Ovary (tissue), 7 donors: ENCODE measurements at regions not wholly inside any gene's neighbourhood (a gene's known extent, or its start where the extent isn't known, plus 50 kb on each side); places are given as distances from the start of the nearest gene placed in this dataset.

ENCODE experiments used
- DNase-seq, 5 donors: peaks; one replicate each; pipeline ENCODE4 v3.0.0-alpha.2; 2019 to 2020
- H3K27ac ChIP-seq, 2 donors: fragments of 200-600 bp; one replicate each; pipeline versions ENCODE4 v1.5.1 to v1.8.0; 2019 to 2022
- H3K27me3 ChIP-seq: fragments of 200-600 bp; one replicate; pipeline ENCODE4 v1.8.0; 2022
- H3K36me3 ChIP-seq: fragments of 200-600 bp; sonication (generic); one replicate; pipeline ENCODE4 v1.5.1; 2019
- H3K4me1 ChIP-seq: one replicate; pipeline ENCODE4 v1.8.1; 2013; ENCODE audit warnings: mild to moderate bottlenecking, moderate library complexity; ENCODE audit not compliant: insufficient read depth
- H3K4me3 ChIP-seq: fragments of 200-600 bp; sonication (generic); one replicate; pipeline ENCODE4 v1.5.1; 2017
- H3K9me3 ChIP-seq, 2 donors: fragments of 200-600 bp in 1 of 2; sonication (generic) in 1 of 2; one replicate each; pipeline versions ENCODE4 v1.5.1 to v1.8.1; 2013 to 2019; ENCODE audit warnings: mild to moderate bottlenecking in 1 of 2, moderate library complexity in 1 of 2
- EP300 ChIP-seq: sonication (generic); formaldehyde crosslinking; IDR thresholded peaks from one replicate; pipeline ENCODE4 v1.6.1; 2017; ENCODE audit warnings: antibody characterized with exemption
- POLR2A ChIP-seq: fragments of 450-650 bp; IDR thresholded peaks from one replicate; pipeline ENCODE4 v1.6.1; 2017; ENCODE audit warnings: antibody characterized with exemption, mild to moderate bottlenecking, moderate library complexity
- WGBS, 3 donors: extraction: QIAGEN DNeasy Blood & Tissue Kit in 1 of 3; methylation state at CpG; one replicate each; pipeline versions ENCODE4 v1.1.5 to v1.1.7; 2013 to 2017; 5-methylcytosine and 5-hydroxymethylcytosine counted together
- intact Hi-C, 4 donors: fragments of 100-400 bp; cut with DNase I; formaldehyde crosslinking; loops; one replicate each; pipeline versions ENCODE4 v1.11.0 to v1.15.1; 2022 to 2023
- TF ChIP-seq, protein P1 (sequence below), 3 donors: fragments of 450-650 bp in 2 of 3; fragments of 200-600 bp in 1 of 3; IDR thresholded peaks; one replicate each; pipeline versions ENCODE4 v1.5.1 to v1.8.0; 2016 to 2022; ENCODE audit warnings: antibody characterized with exemption in 3 of 3, mild to moderate bottlenecking in 1 of 3
- donor health status: DM: no; HTN: no; CAD: no; lungs with moderate emphysema.
- donor health status: DM: no; HTN: no; CAD: no.
- donor health status: Bipolar disorder and iron deficiency.
- donor health status: DM: no; HTN: no; CAD: no.
- donor health status: DM: yes; HTN: yes; CAD: no.

DNA sequence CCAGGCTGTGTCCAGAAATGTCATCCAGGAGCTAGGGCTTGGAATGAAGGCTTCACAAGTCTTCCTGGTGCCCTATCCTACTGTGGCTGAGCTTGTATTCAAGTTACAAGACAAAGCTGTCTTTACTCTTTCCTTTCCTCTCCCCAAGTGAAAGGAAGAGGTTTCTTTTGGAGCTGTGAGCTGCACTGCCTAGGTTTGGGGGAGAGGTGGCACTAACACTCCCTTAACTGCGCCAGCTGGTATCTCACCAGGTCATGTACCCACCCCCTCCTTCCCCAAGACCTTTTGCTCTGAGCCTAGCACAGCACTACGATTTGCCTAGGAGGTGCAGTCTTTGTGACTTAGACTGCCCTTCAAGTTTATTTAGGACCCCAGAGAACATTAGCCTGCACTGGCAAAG is 2053.6 kb upstream of the PRR20A start:
- no peaks in the 10 kb centered on the region for H3K4me1 ChIP-seq
- no peak overlapping the region for H3K4me3 ChIP-seq
- H3K27ac ChIP-seq = no peak overlapping the region
- H3K9me3 ChIP-seq = no peaks in the 10 kb centered on the region
- no peaks in the 10 kb centered on the region for H3K27me3 ChIP-seq
- no peak for DNase-seq
- no peak for TF ChIP-seq EP300
- TF ChIP-seq, protein P1, sequence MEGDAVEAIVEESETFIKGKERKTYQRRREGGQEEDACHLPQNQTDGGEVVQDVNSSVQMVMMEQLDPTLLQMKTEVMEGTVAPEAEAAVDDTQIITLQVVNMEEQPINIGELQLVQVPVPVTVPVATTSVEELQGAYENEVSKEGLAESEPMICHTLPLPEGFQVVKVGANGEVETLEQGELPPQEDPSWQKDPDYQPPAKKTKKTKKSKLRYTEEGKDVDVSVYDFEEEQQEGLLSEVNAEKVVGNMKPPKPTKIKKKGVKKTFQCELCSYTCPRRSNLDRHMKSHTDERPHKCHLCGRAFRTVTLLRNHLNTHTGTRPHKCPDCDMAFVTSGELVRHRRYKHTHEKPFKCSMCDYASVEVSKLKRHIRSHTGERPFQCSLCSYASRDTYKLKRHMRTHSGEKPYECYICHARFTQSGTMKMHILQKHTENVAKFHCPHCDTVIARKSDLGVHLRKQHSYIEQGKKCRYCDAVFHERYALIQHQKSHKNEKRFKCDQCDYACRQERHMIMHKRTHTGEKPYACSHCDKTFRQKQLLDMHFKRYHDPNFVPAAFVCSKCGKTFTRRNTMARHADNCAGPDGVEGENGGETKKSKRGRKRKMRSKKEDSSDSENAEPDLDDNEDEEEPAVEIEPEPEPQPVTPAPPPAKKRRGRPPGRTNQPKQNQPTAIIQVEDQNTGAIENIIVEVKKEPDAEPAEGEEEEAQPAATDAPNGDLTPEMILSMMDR (IDR thresholded peaks at IDR 0.05) = no peak
- no peak for TF ChIP-seq POLR2A
- no peaks in the 10 kb centered on the region for H3K36me3 ChIP-seq
- intact Hi-C loops = no loop called here
- 65 to 71% (median 67%) methylated on average over 2 of the region's 2 CpGs for whole genome bisulfite sequencing, 3 donors

DNA sequence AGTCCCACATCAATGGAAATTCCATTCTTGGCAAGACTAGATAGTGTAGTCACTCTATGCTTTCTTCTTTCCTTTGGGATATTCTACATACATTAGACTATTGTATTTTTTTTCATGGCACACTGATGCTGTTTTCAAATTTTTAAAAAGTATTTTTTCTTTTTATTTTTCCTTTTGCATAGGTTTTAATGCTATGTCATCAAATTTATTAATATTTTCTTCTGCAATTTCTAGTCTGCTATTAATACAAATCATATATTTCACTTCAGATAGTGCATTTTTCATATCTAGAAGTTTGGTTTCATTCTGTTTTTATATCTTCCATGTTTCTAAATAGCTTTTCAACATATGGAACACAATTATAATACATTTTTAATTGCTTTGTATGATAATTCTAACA is 2050.1 kb upstream of the PRR20A start:
- Histone ChIP-seq H3K36me3 (no peaks in the 10 kb centered on the region), H3K4me1 (no peaks in the 10 kb centered on the region), H3K27ac (no peak overlapping the region), H3K4me3 (no peak overlapping the region), H3K27me3 (no peaks in the 10 kb centered on the region), H3K9me3 (no peaks in the 10 kb centered on the region)
- DNase-seq = no peak
- TF ChIP-seq POLR2A (no peak), EP300 (no peak)
- TF ChIP-seq, protein P1 (IDR thresholded peaks at IDR 0.05) = no peak
- intact Hi-C loops = no loop called here

DNA sequence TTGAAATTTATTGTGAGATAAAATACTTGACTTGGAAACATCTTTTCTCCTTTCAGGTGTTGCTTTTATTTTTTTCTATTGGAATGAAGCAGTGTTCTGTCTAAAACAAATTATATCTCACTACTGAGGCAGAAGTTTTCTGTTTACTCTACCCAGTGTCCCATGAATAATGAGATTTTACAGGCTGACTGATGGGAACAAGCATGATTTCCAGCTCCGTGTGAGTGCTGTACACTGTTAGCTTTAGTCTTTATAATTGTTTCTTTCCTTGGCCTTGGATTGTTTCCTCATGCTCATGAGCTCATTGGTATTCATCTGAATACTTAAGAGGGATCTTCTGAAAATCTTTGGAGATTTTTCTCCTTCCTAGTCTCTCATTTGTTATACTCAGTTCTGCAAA is 2049.5 kb upstream of the PRR20A start:
- no peaks in the 10 kb centered on the region for H3K36me3 ChIP-seq
- no peaks in the 10 kb centered on the region for H3K27me3 ChIP-seq
- no peaks in the 10 kb centered on the region for H3K4me1 ChIP-seq
- no peak overlapping the region for H3K4me3 ChIP-seq
- H3K9me3 ChIP-seq = no peaks in the 10 kb centered on the region
- intact Hi-C loops = no loop called here
- 68 to 80% (median 76%) methylated on average over 1 of the region's 1 CpG for WGBS, 3 donors
- no peak for DNase-seq
- TF ChIP-seq EP300 (no peak), POLR2A (no peak)
- TF ChIP-seq, protein P1 (IDR thresholded peaks at IDR 0.05) = no peak
- no peak overlapping the region for H3K27ac ChIP-seq

DNA sequence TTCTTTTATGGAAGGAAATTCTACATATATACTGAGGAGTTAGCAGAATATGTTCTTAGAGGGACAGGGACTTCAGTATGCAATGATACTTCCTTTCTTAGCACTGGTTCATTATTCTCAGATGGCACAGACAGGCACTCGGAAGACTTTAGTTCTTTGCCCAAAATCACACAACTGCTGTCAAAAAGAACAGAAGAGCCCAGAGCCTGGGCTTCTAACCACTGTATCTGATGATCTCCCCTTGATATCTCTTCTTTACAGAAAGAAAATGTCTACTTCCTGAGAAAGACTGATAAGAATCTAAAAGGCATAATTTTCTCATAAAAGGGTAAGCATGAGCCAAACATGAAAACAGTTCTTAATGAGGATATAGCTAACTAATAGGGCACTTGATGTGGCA is 2034.2 kb upstream of the PRR20A start:
- Histone ChIP-seq H3K36me3 (no peaks in the 10 kb centered on the region), H3K4me3 (no peak overlapping the region), H3K27me3 (no peaks in the 10 kb centered on the region), H3K9me3 (no peaks in the 10 kb centered on the region), H3K27ac (no peak overlapping the region), H3K4me1 (no peaks in the 10 kb centered on the region)
- DNase-seq = no peak
- TF ChIP-seq EP300 = no peak
- TF ChIP-seq, protein P1 (IDR thresholded peaks at IDR 0.05) = no peak
- TF ChIP-seq POLR2A = no peak
- intact Hi-C loops = no loop called here
- 79 to 91% (median 83%) methylated on average over 1 of the region's 1 CpG for WGBS, 3 donors

DNA sequence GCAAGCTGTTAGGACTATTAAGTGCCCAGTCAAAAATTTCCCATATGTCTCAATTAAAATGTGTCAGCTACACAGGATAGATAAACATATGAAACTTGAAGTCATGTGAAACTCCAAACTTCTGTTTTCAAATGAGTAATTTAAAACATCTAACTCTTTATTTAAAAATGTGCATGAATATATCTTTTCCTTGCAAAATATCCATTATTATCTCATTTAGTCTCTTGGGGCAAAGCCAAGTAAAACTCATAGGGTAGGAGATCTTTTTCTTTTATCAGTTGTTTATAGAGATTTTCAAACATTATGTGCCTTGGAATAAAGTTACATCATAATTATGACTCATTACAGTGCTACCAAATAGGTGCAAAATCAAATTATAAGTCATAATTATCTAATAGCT is 2020.1 kb upstream of the PRR20A start:
- intact Hi-C loops = no loop called here
- no peak overlapping the region for H3K27ac ChIP-seq
- H3K4me1 ChIP-seq = no peaks in the 10 kb centered on the region
- no peak overlapping the region for H3K4me3 ChIP-seq
- TF ChIP-seq, protein P1 (IDR thresholded peaks at IDR 0.05) = no peak
- TF ChIP-seq EP300 (no peak), POLR2A (no peak)
- no peaks in the 10 kb centered on the region for H3K9me3 ChIP-seq
- no peaks in the 10 kb centered on the region for H3K36me3 ChIP-seq
- no peak for DNase-seq
- H3K27me3 ChIP-seq = no peaks in the 10 kb centered on the region
